ENCODE measurements at regions not wholly inside any gene's neighbourhood (a gene's known extent, or its start where the extent isn't known, plus 50 kb on each side); places are given as distances from the start of the nearest gene placed in this dataset.

- POLR2A ChIA-PET (ENCODE audit: partially characterized antibody): no interaction called here
- H3K79me2 ChIP-seq (ENCODE audit: control insufficient read depth in 1 of 2, insufficient read depth in 2 of 2, low read length in 2 of 2): no peaks in the 10 kb centered on the region
- no peak overlapping the region for H3K9ac ChIP-seq (replicated peaks in 1 of 4; ENCODE audit: extremely low read depth in 1 of 4, low read depth in 3 of 4, low read length in 3 of 4)
- no peak overlapping the region for H3K4ac ChIP-seq (replicated peaks; ENCODE audit: insufficient read length, low read depth, low read length)
- H4K5ac ChIP-seq (ENCODE audit: insufficient read length, low read depth, low read length): no peak overlapping the region
- no peak overlapping the region for H4K91ac ChIP-seq (replicated peaks; ENCODE audit: insufficient read length, low read length)
- no peaks in the 10 kb centered on the region for H4K20me1 ChIP-seq (replicated peaks in 1 of 2; ENCODE audit: control insufficient read depth in 1 of 2, insufficient read depth in 2 of 2, low read length in 2 of 2)
- no peak overlapping the region for H2AK5ac ChIP-seq (ENCODE audit: low read depth, low read length)
- H3K4me2 ChIP-seq (ENCODE audit: insufficient read depth in 1 of 2, low read depth in 2 of 2, low read length in 2 of 2): no peak overlapping the region
- no peak overlapping the region for H2BK120ac ChIP-seq (replicated peaks; ENCODE audit: low read depth, low read length)
- 78% methylated on average over 1 of the region's 1 CpG; no CpG with 5 or more reads in 1 of the 2 experiments for WGBS, 2 experiments (ENCODE audit: extremely low coverage in 1 of 2, insufficient coverage in 1 of 2, insufficient read length in 1 of 2, insufficient replicate concordance in 2 of 2, low coverage in 1 of 2, low lambda C conversion rate in 2 of 2, missing lambda C conversion rate in 1 of 2)
- no peak overlapping the region for H3K14ac ChIP-seq (ENCODE audit: insufficient read length)
- no peaks in the 10 kb centered on the region; the same call in 1 of the 2 replicates for H3K23me2 ChIP-seq (ENCODE audit: low read depth, low read length)
- peaks cover 7 to 10% of the 10 kb centered on the region in 2 experiments for H3K9me3 ChIP-seq (ENCODE audit: insufficient read depth in 2 of 2, low read depth in 1 of 2, low read length in 1 of 2)
- H2BK15ac ChIP-seq (ENCODE audit: low read length): no peak overlapping the region
- no peaks in the 10 kb centered on the region for H3K27me3 ChIP-seq (replicated peaks in 1 of 4; ENCODE audit: control insufficient read depth in 3 of 4, extremely low read depth in 1 of 4, insufficient read depth in 3 of 4, low read length in 3 of 4)
- no peak overlapping the region for H3K27ac ChIP-seq (ENCODE audit: low read depth, low read length)
- CTCF ChIA-PET (ENCODE audit: partially characterized antibody): interaction anchor here (1.1 kb wide), 1 partner anchor 599 kb away, joined by 4 read pairs; no protein-coding TSS in a partner anchor
- no peaks in the 10 kb centered on the region for H3K36me3 ChIP-seq (ENCODE audit: control insufficient read depth in 2 of 4, insufficient read depth in 4 of 4, low read length in 3 of 4)
- H3K4me3 ChIP-seq (ENCODE audit: extremely low read depth in 1 of 4, insufficient read depth in 2 of 4, low read depth in 3 of 4, low read length in 4 of 4): no peak overlapping the region
- H3K56ac ChIP-seq (replicated peaks; ENCODE audit: insufficient read length, low read depth, low read length): no peak overlapping the region
- no peak for FAIRE-seq
- H2BK5ac ChIP-seq (ENCODE audit: low read depth, low read length): no peak overlapping the region
- no peaks in the 10 kb centered on the region for H3K79me1 ChIP-seq (ENCODE audit: low read depth, low read length)
- H4K8ac ChIP-seq (ENCODE audit: extremely low read depth, insufficient read depth, low read length): no peak overlapping the region
- H3K23ac ChIP-seq (ENCODE audit: insufficient read length): no peak overlapping the region
- no peak overlapping the region for H2AFZ ChIP-seq (ENCODE audit: low read length)
- H2BK12ac ChIP-seq (ENCODE audit: low read depth, low read length): no peak overlapping the region
- H2BK20ac ChIP-seq (ENCODE audit: low read length): no peak overlapping the region
- no peak overlapping the region for H3K18ac ChIP-seq (ENCODE audit: extremely low read depth, low read length)
- DNase-seq (ENCODE audit: low read depth in 1 of 2, low spot score in 2 of 2): no peak
- H3K4me1 ChIP-seq (replicated peaks in 1 of 4; ENCODE audit: control insufficient read depth in 3 of 4, insufficient read depth in 4 of 4, low read length in 3 of 4): no peaks in the 10 kb centered on the region
- TF ChIP-seq NRF1 (IDR thresholded peaks at IDR 0.05; ENCODE audit: low read depth, low read length) (no peak), SIX5 (IDR thresholded peaks at IDR 0.05; ENCODE audit: low read depth, low read length) (no peak), ATF2 (IDR thresholded peaks at IDR 0.05; ENCODE audit: low read length) (no peak), KDM4A (IDR thresholded peaks at IDR 0.05; ENCODE audit: low read depth, low read length, severe bottlenecking) (no peak), CTCF (IDR thresholded peaks at IDR 0.05; ENCODE audit: control extremely low read depth in 1 of 3, insufficient read depth in 1 of 3, low read depth in 1 of 3, low read length in 3 of 3) (no peak)
Observed at GRCh38 chr7:68417659-68418058, 1180.6 kb upstream of the AUTS2 start.

Measured in H1 (cell line).